ENCODE measurements at regions not wholly inside any gene's neighbourhood (a gene's known extent, or its start where the extent isn't known, plus 50 kb on each side); places are given as distances from the start of the nearest gene placed in this dataset.

DNA sequence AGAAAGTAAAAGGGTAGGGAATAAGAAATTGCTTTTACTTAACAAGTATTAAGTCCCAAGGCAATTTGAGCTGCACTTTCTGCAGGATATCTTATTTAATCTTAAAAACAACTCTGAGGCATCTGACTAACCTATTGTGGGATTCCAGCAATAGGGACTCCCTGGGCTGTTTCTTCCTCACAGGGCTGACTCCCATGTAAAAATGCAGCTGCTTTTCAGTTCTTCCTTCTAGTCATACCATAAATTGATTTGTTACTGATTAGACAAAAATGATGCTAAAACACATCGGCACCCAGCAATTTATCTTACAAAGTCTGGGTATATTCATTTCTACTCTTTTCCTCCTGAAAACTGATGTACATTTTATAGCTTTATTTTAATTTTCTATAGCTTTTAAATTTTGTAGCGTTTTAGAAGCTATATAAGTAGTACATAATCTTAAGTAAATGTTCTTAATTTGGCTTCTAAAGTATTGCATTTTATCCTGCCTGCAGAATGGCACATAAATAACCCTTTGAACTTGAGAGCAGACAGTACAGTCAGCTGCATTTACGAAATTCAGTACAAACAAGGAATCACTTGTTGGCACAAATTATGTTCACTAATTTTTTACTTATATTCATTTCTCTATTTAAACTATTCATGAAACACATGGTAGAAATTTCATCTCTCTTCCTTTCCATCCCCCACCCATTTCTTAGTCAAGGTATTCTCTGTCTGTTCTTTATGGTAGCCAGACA, 102.4 kb upstream of the FRY start:
- no peak for DNase-seq

DNA sequence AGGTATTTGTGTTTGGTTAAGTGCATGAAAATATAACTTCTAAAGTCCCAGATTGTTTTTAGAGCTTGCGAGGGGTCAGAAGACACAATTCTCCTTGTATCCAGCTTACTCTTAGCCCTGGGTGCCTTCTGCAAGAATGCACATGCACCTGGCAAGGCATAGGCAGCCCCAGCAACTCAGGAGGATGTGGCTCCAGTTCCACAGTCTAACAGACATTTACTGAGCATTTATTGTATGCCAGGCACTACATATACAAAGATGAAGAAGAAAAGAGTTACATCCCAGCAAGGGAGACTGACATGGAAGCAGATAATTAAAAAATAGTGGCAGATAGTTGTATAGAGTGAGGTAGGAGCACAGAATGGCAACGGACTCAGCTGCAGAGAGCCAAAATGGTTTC, 101.1 kb upstream of the FRY start:
- DNase-seq: no peak

DNA sequence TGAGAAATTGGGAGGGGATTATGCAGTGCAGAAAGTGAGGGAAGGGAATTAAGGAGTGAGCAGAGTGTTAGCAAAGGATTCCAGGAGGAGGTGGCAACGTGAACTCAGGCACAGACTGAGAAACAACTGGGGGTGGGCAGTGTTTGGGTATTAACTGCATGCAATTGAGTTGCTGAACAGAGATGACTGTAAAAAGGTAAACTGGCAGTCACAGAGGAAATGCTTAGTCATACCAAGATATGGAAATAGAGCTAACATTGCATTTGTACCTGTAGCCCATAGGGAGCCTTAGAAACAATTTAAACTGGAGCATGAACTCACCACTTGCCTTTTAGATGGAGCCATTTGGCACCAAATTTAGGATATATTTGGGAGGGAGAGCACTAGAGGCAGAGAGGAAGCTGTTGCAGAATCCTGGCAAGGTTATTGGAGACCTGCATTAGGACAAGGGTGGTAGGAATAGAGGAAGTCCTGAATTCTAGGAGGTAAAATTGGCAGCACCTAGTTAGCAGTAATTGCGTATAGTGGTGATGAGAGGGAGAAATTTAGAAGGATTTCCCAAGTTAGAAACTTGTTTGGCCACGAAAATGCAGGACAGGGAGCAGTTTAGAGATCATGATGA, 100.6 kb upstream of the FRY start:
- no peak for DNase-seq

GRCh38 chr13:31937436-31937835, 94.1 kb upstream of the FRY start:
- no peak for DNase-seq

DNA sequence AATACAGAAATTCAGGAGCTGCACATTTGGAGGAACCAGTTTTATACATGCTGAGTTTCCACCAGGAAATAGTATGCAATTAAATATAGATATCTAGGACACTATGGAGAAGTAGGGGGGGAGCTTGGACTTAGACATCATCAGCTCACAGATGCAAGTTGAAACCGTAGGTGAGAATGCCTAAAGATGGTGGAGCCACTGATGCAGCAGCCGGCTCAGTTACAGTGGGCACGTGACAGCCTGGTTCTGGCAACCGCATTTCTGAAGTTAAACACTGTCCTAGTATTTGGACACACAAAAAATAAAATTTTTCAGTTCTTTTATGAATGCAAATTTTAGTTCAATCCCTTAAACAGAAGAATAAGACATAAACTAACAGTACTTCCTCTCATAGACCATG, 91.5 kb upstream of the FRY start:
- DNase-seq: no peak

DNA sequence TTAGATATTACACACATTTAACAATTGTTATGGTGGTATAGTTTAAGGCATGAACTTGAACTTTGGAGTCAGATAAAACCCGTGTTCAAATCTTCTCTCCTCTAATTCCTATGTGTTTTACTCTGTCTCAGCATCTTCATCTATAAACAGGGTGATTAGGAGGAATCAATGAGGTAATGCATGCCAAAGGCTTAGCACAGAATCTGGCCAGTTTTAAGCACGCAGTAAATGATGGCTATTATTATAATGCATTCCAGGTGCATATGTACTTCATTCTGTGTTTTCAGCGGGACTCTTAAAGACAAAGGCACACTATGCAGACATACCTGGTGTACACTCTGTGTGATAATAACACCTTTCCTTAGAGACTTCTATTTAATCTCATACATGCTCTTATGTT, 88.0 kb upstream of the FRY start:
- DNase-seq: no peak

- DNase-seq: no peak
Observed at GRCh38 chr13:31944262-31945160, 87.1 kb upstream of the FRY start.

- no peak for DNase-seq
Observed at GRCh38 chr13:31945202-31945961, 86.2 kb upstream of the FRY start.

DNA sequence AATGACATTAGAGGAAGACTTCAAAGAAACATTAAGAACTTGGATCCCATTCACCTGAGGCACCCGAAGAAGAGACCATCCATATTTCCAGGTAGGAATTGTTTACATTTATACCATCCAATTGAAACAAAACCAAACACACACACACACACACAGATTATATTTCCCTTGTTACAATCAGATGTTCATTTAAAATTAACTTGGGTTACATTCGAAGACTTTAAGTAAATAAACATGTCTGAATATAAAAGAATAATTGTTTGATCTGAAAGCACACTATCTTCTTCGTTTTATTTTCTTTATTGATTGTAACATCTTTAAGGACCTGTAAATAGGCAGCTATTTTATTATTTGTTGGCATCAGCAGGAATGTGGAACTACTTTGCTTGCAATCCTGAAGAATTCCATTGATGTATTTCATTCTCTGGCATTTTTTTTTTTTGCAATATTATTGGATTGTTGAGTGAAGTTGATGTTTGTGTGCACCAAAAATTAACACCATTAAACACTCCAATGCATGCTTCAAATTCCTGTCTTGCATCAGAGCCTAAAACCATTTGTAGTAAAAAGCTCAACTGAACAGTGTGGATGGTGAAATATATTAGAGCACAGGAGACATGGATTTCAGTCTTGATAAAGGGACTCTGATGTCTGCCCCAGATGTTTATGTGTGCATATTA, 85.3 kb upstream of the FRY start:
- no peak for DNase-seq

DNA sequence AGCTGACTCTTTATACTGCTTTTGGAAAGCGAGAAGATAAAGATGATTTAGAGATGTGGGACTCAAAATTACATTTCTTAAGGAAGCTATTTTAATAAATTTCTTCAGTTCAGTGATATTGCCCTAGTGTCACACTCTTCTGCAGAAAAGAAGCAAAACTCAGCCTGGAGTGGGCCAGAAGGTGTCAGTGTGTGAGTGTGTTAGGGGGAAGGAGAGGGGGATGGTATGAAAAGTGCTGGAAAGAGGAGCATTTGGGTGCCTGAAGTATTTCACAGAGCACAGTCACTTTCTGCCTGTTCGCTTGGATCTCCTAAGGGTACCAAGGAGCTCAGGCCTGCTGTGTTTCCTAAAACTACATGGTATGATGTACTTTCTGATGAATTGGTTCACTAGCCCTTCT, 84.5 kb upstream of the FRY start:
- no peak for DNase-seq

DNA sequence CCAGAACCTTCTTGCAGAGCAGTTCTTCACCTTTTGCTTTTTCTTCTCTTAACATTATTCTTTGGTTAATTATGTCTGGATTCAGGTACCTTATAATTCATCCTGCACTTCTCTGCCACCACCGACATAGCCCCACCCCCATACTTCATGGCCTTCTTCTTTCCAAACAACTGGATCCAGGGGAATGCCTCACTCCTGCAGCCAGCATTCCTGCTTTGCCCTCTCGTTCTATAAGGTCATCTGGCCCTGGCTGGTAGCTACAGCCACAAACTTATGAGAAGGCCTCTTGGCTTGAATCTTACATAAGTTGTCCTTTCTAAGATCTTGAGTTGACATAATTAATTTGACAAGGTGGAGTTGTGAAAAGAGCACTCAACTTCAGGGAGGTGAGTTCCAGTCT, 84.1 kb upstream of the FRY start:
- no peak for DNase-seq

DNA sequence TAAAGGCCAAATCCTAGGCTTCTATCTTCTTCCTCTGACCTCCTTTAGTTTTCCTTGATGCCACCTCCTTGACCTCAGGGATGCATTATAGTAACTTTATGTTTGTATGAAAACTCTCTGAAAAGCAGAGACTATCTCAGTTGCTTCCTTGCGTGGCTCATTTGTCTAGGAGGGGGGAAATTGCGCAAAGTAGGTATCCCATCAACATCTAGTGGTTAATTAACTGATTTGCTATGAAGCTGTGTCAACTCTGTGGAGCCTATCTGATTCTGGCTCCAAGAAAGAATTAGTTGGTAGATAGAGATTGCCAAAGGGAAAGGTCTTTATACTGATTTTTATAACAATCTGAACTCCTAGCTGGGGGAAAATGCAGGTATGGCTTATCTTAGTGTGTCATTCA, 82.1 kb upstream of the FRY start:
- no peak for DNase-seq

DNA sequence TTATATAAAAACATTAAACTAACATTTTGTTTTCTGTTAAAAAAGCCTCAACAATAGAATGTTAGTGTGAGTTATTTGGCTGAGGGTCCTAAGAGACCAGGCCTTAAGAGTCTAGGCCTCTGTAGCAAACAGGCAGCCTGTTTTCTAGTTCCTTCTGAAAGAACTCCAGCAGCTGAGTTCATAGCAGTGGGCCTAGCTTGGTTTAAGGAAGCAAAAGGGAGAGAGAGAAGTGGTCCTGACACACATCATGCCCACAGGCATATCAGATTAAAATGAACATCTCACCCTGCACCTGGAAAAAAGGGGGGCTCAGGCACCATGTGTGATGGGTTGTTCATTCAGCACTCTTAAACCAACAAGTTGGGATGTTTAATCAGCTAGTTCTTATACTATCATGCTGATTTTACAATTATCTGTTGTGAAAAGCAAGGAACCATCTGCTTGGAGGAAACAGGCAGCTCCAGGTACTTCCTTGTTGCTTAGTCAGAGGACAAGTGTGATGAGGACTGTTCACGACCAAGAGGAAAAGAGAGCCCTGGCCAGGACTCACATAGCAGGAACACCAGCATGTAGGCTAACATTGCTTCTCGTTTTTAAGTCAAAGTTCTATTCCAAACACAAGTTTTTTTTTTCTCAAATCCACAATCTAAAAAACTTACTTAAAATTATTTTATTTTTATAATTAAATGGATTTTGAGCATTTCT, 81.3 kb upstream of the FRY start:
- no peak for DNase-seq

DNA sequence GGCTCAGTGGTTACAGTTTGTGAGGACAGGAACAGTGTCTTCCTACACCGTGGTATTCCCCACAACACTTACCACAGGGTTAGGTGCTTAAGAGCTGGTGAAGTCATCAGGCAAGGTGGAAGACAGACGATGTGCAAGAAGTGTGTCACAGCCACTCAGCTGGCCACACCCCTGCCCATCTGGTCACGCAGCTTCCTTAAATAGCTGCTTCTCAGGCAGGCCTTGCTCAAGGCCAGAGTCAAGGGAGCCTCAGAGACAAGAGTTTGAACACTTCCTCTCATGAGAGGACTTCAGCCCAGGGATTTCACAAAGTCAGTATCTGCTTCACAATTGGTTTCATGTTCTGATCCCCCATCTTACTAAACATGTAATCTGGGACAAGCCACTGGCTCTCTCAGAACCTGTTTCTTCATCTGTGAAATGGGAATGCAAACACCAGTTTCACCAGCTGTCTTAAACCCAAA, 80.3 kb upstream of the FRY start:
- no peak for DNase-seq

DNA sequence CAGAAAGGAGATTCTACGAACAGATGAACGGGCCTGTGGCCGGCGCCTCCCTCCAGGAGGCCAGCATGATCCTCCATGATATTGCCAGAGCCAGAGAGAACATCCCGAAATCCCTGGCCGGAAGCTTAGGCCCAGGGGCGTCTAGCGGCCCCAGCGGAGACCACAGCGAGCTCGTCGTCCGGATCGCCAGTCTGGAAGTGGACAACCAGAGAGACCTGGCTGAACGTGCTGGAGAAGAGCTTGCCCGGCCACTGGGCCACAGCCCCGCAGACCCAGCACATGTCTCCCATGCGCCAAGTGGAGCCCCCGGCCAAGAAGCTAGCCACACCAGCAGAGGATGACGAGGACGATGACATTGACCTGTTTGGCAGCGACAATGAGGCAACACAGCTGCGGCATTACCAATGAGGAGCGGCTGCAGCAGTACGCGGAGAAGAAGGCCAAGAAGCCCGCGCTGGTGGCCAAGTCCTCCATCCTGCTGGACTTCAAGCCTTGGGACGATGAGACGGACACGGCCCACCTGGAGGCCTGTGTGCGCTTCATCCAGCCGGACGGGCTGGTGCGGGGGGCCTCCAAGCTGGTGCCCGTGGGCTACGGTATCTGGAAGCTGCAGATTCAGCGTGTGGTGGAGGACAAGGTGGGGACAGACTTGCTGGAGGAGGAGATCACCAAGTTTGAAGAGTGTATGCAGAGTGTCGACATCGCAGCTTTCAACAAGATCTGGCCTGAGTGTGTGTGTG, 78.8 kb upstream of the FRY start:
- DNase-seq: no peak

- DNase-seq: no peak
Observed at GRCh38 chr13:31955101-31955500, 76.5 kb upstream of the FRY start.

DNA sequence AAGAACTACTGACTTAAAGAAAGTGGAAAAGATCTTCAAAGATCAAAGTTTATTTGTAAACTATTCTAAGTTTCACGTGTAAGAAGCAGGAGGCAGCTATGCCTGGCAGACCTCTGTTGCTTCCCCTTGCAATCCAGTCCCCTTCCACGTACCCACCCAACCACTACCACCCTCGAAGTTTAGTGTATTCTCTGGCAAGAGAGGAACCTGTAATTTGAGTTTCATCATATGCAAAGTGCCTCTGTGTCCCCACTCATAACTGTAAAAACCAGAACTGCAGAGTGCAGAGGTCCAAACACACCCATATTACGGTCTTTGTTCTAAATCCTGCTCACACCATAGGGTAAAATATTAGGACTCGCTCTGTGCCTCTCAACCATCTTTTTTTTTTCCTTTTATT, 75.8 kb upstream of the FRY start:
- no peak for DNase-seq

GRCh38 chr13:31956980-31957644, 74.5 kb upstream of the FRY start:
- no peak for DNase-seq

GRCh38 chr13:31957772-31958171, 73.8 kb upstream of the FRY start:
- DNase-seq: no peak

GRCh38 chr13:31962731-31963370, 68.7 kb upstream of the FRY start:
- DNase-seq: no peak
